HG02840 (cell line): ENCODE measurements at regions not wholly inside any gene's neighbourhood (a gene's known extent, or its start where the extent isn't known, plus 50 kb on each side); places are given as distances from the start of the nearest gene placed in this dataset.
"Not testable (repeated sequence)": the region's sequence is repeated elsewhere in the genome, so short reads cannot be mapped to it uniquely, and the experiment has no call there.

ENCODE experiments used
- ATAC-seq: cut with Tn5 transposase; IDR thresholded peaks from one replicate; pipeline ENCODE4 v1.9.1; 2021; ENCODE audit warnings: mild to moderate bottlenecking, moderate library complexity, moderate number of reproducible peaks; ENCODE audit not compliant: unreplicated experiment, low FRiP score

DNA sequence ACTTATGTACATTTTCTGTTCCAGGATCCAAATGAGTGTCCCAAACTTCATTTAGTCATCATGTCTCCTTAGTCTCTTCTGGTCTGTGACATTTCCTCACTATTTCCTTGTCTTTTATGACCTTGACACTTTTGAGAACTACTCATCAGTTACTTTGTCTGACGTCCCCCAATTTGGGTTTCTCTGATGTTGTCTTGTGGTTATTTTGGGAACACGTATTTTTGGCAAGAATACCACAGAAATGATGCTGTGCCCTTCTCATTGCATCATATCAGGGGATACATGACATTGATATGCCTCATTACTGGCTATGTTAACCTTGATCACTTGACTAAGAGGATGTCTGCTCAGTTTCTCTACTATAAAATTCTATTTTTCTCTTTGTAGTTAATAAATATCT, 308.8 kb downstream of the ZNF674 start:
- ATAC-seq: no peak

DNA sequence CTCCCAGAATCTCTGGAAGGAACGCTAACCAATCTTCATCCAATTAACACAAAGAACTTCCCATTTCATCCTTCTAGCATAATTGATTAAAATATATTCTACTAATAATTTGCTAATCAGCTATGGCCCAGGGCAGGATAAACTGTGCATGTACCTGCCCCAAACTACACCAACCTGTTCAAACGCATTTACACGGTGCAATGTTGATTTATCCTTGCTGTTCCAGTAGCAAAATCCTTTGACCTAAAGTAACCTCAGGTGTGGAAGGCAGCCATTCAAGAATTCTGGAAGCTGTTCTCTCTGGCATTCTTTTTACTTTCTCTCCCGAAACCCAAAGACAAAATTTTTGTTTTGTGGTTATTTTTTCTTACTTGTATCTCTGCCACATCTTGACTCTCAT, 309.4 kb downstream of the ZNF674 start:
- no peak for ATAC-seq

DNA sequence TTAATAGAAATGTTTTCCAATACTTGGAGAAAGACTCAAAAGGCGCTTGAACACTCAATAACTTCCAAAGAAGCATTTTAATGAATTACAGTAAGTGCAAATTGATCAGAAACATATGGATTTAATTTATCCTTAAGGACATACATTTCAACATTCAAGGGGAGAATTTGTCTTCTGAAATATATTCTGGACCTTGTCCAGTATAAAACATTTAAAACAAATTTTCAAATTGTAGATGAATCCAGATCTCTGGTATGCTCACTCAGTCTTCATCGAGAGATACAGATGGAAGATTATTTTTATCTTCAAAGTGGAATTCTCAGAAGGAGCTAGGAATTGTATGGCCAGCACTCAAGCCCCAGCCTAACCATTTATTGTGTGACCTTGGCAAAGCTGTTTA, 310.4 kb downstream of the ZNF674 start:
- ATAC-seq: no peak

DNA sequence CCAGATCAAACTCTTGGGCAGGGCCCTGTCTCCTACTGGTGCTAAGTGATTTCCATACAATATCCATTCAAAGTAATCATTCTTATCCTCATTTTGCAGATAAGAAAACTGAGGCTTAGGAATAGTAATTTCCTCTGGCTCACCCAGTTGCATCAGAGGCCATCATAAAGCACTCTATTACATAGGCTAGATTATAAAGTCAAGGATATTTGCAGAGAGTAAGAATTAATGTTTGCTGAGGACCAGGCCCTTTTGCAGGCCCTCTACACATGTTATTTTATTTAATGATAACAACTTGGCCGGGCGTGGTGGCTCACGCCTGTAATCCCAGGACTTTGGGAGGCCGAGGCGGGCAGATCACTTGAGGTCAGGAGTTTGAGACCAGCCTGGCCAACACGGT, 316.8 kb downstream of the ZNF674 start:
- no peak for ATAC-seq

DNA sequence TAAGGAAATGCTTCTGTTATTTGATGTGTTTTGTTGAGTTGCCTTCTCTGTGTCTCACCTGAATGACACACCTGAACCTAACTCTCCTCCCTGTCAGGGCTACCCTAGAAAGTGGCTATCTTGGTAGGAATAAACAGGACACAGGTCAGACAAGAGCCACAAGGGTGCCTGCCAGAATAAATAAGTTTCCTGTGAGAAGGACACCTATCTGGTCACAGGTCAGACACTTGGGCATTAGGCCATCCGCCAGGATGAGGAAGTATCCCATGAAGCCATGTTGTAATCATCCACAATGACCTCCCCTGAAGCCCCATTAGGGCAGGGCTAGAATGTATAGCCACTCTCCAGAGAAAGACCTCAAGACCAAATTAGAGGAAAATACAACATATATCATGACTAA, 318.8 kb downstream of the ZNF674 start:
- no peak for ATAC-seq

DNA sequence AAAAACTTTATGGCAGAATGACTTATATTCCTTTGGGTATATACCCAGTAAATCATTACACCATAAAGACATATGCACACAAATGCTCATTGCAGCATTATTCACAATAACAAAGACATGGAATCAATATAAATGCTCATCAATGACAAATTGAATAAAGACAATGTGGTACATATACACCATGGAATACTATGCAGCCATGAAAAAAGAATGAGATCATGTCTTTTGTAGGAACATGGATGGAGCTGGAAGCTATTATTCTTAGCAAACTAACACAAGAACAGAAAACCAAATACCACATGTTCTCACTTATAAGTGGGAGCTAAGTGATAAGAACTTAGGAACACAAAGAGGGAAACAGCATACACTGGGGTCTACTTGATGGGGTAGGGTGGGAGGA, 321.7 kb downstream of the ZNF674 start:
- not testable (repeated sequence) for ATAC-seq

DNA sequence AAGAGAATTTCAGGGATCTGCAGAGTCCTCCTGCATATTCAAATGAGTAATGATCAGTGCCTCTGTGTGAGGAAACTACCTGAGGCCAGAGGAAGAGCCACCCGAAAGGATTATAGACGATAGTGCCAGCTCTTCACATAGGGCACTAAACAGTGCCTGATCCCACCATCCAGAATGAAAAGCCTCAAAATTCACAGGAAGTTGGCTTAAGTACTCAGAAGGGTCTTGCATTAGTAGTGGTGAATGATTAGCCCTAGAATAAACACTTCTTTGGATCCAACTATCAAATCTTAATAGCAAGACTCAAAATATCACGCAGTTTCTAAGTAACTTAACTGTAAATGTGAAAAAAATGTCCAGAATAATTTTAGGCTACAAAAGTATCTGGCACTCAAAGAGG, 324.4 kb downstream of the ZNF674 start:
- ATAC-seq: no peak

DNA sequence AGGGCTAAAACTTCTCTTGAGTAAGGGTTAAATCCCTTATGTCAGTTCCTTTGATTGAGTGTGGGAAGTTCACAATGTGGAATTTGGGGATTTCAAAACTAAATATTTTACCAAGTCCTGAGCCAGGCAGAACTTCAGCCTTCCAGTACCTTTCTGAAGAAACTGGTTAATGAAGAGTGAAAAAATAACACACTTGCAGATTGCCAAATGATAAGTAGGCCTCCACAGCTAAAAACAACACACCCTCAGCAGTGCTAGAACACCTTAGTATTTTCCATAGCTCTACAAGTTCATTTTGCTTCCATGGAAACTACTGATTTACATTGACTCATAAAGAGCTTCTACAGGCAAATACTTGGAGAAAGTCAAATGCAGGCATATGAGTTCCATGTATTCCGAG, 326.8 kb downstream of the ZNF674 start:
- ATAC-seq: no peak

DNA sequence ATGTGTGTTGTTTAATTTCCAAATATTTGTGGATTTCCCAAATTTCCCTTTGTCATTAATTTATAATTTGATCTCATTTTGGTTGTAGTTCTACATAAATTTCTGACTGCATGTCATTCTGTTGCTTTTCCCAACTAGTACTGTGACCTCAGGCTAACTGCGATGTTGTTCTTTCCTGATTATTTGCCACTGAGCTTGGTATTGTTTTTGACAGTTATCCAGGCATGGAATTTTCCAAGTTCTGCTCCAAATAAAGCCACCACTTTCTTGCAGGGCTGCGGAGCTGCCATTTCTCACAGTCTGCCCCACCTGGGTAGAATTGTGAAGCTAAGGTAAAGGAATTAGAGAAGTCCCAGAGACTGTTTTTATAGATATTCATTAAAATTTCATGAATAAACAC, 328.8 kb downstream of the ZNF674 start:
- no peak for ATAC-seq

DNA sequence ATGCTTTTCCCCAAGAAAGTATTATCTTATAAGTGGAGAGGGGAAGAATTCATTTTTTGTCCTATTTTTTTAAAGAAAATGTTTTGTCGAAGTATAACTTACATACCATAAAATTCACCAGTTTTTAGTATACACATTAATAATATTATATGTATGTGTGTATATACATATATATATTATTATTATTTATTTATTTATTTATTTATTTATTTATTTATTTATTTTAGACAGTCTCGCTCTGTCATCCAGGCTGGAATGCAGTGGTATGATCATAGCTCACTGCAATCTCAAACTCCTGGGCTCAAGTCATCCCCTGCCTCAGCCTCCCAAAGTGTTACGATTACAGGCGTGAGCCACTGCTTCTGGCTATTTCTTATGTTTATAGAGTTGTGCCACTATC, 334.1 kb downstream of the ZNF674 start:
- no peak for ATAC-seq

DNA sequence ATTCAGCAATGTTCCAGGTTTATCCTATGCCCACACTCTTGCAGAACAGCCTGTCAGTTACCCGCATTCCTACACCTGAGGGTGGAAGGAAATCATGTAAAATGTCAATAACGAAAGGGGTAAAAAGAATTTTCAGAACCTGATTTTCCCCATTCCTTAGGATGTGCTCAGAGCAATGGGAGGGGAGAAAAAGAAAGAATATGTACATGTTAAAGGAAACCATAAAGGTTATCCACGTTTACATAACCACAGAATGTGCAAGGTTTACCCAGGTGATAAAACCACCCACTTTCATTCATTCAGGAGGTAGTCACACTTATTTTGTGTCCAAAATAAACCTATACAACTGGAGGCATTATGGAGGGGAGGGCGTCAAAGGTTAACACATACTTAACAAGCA, 335.5 kb downstream of the ZNF674 start:
- ATAC-seq: no peak

DNA sequence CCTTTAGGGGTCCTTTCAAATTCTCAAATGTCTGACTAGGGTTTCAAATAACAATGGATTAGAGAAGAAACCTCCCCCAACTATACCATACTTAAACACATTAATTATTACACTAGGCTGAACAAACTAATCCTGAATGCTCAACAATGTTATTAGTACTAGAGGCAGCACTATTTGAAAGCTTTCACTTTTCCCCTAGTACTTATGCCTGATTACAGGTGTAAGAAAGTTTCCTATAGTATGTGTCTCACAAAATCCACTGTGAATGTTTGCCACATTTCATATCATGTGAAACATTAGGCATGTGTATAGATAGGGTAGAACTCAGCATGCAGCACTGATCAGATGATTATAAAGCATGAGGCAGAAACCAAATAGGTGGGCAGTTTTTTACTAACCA, 336.2 kb downstream of the ZNF674 start:
- ATAC-seq: no peak

DNA sequence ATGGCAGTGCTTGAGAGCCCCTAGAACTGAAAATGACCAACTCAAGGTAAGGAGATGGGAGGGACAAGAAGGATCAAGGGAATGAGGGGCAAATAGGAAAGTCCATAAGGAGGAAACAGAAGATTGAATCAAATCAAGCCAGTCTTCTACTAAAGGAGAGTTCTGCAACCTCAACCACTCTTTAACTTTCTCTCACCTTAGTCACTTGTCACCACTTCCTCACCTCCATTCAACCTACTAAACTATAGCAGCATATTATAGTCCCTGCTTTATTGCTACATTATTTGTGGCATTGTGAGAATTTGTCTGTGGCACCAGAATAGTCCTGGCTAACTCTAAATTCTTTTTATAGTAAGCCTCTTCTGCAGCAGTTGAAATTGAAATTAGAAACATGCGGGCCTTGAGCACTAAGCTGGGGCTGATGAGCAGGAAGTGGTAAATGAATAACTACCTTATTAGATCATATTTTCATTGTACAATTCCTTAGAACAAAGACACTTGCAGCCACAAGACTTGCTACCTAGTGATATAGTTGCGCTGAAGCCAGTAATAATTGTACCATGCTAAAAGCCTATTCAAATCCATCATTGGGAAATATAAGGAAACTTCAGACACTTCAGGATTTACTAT, 336.9 kb downstream of the ZNF674 start:
- no peak for ATAC-seq

DNA sequence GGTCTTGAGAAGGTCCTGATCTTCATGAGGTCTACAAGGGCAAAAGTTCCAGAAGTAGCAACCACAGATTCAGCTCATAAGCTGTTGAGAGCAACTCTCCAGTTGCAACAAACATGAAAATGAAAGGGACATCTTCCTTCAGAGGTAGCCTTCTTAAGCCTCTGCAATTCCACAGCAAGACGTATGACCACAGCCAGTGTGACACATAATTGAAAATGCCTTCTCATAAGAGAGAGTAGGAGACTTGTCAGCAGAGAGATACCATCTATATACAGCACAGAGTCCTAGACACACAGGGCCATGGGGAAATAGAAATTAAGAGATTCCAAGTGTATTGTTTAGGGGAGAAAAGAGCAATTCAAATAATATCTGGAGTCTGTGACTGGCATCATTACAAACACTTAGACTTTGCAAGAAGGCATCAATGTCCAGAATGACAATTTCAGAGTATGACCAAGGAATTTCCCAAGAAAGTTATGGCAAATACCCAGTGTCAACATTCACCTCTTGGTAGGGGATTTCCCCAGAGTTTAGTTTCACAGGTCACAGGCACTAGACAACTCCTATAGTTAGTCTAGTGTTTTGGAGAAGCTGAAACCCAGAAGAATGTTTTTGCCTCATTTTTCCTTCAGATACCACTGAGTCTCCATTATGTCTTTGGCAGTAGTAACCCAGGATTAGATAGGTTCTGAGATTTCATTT, 340.3 kb downstream of the ZNF674 start:
- no peak for ATAC-seq

DNA sequence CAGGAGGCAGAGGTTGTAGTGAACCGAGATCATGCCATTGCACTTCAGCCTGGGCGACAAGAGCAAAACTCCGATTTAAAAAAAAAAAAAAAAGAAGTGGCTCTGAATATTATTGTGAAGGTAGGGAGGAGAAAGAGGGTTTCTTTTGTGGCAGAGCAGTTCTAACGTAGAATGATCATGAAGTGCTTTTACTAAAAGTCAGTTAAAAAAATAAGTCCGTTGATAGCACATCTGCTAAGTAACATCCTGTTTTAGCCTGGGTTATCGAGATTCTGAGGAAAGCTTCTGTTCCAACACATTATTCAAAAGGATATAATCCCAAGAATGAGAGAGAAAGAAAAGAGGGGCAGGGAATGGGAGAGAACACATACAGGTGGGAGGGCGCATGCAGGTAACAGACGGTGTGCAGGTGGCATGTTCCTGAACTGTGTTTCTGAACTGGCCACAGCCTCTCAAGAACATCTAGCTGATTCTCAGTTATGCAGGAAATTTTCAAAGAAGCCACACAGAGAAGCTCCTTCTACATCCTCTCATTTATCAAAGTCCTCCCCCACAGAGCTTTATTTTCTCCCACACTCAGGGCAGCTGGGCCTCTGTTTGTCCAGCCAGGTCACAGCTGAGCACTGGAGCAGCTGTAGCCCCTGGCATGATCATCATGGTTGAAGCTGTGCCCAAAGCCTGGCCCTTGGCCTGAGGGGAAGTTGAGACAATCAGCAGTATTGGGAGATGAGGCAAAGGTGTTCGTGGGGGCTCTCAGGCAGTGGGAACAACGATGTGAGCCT, 342.3 kb downstream of the ZNF674 start:
- ATAC-seq: no peak

DNA sequence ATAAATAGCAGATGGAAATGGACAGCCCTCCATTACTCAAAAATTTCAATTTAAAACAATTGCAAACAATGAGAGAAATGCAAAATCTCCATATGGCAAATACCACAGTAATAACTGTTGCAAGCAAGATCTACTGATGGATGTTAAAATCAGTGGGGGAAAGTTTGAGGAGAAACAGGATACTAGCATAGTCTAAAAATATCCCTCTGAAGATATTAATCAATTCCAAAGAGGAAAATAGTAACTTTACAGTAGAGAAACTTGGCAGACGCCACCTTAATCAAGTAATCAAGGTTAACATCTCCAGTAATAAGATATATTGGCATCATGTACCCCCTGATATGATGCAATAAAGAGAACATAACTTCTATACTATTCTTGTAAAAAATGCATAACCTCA, 344.8 kb downstream of the ZNF674 start:
- no peak for ATAC-seq

DNA sequence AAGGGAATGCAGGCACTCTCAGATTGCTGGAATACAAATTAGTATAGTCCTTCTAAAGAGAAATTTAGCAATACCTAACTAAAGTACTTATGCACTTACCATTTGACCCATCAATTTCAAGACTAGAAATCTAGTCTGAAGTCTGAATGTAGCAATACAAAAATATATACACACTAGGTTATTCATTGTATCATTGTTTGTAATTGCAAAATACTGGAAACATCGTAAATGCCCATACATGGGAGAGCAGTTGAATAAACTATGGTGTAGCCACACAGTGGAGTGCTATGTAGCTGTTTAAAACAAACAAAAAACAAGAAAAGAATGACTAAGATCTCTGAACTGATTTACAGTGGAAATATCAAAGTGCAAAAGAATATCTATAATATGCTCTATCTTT, 346.4 kb downstream of the ZNF674 start:
- ATAC-seq: no peak

DNA sequence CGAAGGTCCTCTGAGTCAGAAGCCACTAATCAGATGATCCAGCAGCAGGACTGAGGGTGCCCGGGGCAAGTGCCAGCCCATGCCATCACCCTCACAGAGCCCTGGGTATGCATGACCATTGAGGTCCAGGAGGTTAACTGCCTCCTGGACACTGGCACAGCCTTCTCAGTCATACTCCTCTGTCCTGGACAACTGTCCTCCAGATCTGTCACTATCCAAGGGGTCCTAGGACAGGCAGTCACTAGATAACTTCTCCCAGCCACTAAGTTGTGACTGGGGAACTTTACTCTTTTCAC, 358.5 kb downstream of the ZNF674 start:
- ATAC-seq: not testable (repeated sequence)

DNA sequence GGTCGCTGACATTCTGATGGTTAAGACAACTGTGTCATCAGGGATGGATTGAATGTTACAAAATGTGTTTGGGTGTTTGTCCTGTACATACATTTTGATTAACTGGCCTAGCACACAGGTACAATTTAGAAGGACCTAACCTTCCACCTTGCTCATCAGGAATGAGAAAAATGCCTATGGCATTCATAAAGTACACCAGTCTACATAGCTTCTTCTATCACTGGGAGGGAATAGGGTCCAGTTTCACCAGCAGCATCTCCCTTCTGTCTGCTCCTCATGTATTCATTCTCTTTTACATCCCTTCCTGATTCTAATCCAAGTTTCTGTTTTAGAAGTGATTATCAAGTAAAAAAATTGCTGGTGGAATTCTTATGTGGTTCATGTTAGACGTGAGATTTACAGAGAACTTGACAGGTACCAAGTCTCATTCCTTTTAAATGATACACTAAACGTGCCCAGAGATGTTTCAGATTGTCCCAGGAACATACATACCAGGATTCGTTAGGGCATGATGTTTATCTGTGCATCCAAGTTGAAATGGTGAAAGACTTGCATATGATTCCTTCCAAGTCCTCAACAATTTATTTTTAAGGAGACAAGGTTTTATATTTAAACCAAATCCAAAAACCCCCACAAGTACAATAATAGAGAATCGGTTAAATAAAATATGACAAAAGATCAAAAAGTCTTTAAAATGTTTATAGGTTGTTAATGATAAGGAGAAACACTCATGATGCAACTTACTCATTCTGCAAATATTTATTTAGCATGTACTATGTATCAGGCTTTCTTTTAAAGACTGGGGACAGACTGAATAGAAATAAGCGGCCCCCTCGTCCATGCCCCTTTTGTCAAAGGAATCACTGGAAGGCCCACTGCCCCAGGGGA, 359.1 kb downstream of the ZNF674 start:
- no peak for ATAC-seq

DNA sequence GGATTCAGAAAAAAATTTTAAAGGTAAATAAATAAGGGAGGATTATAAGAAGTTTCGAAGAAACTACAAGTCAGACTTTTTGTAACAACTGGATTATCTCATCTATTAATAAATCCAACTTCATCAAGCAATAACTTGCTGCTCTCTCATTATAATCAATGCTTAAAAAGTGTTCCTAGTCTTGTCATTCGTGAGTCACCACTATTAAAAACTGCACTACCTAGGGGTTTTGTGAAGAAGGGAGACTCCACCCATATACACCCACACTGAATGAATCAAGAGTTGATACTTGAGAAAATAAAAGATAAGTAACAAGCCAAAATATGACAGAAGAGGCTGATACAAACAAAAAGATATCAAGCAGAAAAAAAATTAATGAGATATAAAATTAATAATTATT, 360.5 kb downstream of the ZNF674 start:
- no peak for ATAC-seq

DNA sequence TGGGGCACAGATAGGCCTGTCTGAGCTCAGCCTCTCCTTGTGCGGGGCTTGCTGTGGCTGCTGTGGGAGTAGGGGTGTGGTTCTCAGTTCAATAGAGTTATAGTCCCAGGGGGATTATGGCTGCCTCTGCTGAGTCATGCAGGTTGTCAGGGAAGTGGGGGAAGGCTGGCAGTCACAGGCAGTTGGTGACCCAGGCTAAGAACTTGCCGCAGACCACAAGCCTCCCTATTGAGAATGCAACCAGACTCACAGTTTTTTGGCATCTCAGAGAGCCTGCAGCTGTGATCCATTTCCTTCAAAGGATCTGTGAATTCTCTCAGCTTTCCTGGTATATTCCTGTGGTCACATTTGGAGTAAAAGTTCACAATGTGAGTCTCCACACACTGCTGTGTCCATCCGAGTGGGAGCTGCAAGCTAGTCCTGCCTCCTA, 364.9 kb downstream of the ZNF674 start:
- ATAC-seq: no peak
